H1 (cell line): ENCODE measurements at regions not wholly inside any gene's neighbourhood (a gene's known extent, or its start where the extent isn't known, plus 50 kb on each side); places are given as distances from the start of the nearest gene placed in this dataset.

Source experiments
- CTCF ChIA-PET: fragments of 300-600 bp; sonication (Branson Sonifier 250); formaldehyde crosslinking; loops from one replicate; lab custom pipeline; 2021; ENCODE audit not compliant: partially characterized antibody; lab: Charles Lee
- POLR2A ChIA-PET: fragments of 300-600 bp; sonication (Branson Sonifier 250); formaldehyde crosslinking; loops from one replicate; lab custom pipeline; 2021; ENCODE audit warnings: inconsistent platforms; ENCODE audit not compliant: partially characterized antibody; lab: Charles Lee
- DNase-seq, 2 experiments: peaks; one replicate each; pipeline versions ENCODE4 v3.0.0 to v3.0.0-alpha.2; 2010 to 2022; ENCODE audit warnings: low spot score in 2 of 2, low read depth in 1 of 2, mixed read lengths in 1 of 2
- FAIRE-seq: peaks from 2 replicates; lab custom pipeline; 2011; peaks lifted over from hg19 to GRCh38; lab: Jason Lieb, UNC
- H2AFZ ChIP-seq: 2 replicates; pipeline ENCODE4 v1.8.1; 2012; ENCODE audit warnings: low read length, inconsistent platforms
- H2AK5ac ChIP-seq: 2 replicates; pipeline ENCODE4 v1.6.1; 2013; ENCODE audit warnings: low read depth, low read length
- H2BK120ac ChIP-seq: replicated peaks from 2 replicates; pipeline ENCODE3; 2013; ENCODE audit warnings: low read depth, low read length, inconsistent platforms
- H2BK12ac ChIP-seq: 2 replicates; pipeline ENCODE4 v1.6.1; 2013; ENCODE audit warnings: low read depth, low read length
- H2BK15ac ChIP-seq: 2 replicates; pipeline ENCODE4 v1.6.1; 2013; ENCODE audit warnings: low read length
- H2BK20ac ChIP-seq: 2 replicates; pipeline ENCODE4 v1.6.1; 2013; ENCODE audit warnings: low read length
- H2BK5ac ChIP-seq: 2 replicates; pipeline ENCODE4 v1.6.1; 2013; ENCODE audit warnings: low read depth, low read length
- H3K14ac ChIP-seq: 2 replicates; pipeline ENCODE4 v1.6.1; 2013; ENCODE audit warnings: inconsistent platforms; ENCODE audit not compliant: insufficient read length
- H3K18ac ChIP-seq: 2 replicates; pipeline ENCODE4 v1.6.1; 2013; ENCODE audit warnings: low read length; ENCODE audit errors: extremely low read depth
- H3K23ac ChIP-seq: 2 replicates; pipeline ENCODE4 v1.6.1; 2013; ENCODE audit warnings: inconsistent platforms; ENCODE audit not compliant: insufficient read length
- H3K23me2 ChIP-seq: 2 replicates; pipeline ENCODE4 v1.6.1; 2013; ENCODE audit warnings: low read depth, low read length
- H3K27ac ChIP-seq: 2 replicates; pipeline ENCODE4 v1.6.1; 2011; ENCODE audit warnings: low read depth, low read length, inconsistent platforms
- H3K27me3 ChIP-seq, 4 experiments: replicated peaks in 1 of 4; 1 replicate in 1 of 4; 2 replicates in 3 of 4; pipeline versions ENCODE4 v1.6.1 to v1.8.1; 2011 to 2013; ENCODE audit warnings: low read length in 3 of 4, mild to moderate bottlenecking in 3 of 4, inconsistent platforms in 2 of 4, mixed read lengths in 2 of 4, moderate library complexity in 1 of 4; ENCODE audit not compliant: control insufficient read depth in 3 of 4, insufficient read depth in 3 of 4; ENCODE audit errors: extremely low read depth in 1 of 4
- H3K36me3 ChIP-seq, 4 experiments: 2 replicates each; pipeline versions ENCODE4 v1.6.1 to v1.8.1; 2011 to 2013; ENCODE audit warnings: mild to moderate bottlenecking in 4 of 4, low read length in 3 of 4, moderate library complexity in 2 of 4, control low read depth in 1 of 4, inconsistent platforms in 1 of 4; ENCODE audit not compliant: insufficient read depth in 4 of 4, control insufficient read depth in 2 of 4
- H3K4ac ChIP-seq: replicated peaks from 2 replicates; pipeline ENCODE3; 2013; ENCODE audit warnings: low read length, low read depth, mixed read lengths, inconsistent platforms; ENCODE audit not compliant: insufficient read length
- H3K4me1 ChIP-seq, 4 experiments: replicated peaks in 1 of 4; 1 replicate in 1 of 4; 2 replicates in 3 of 4; pipeline versions ENCODE4 v1.6.1 to v1.8.1; 2011 to 2013; ENCODE audit warnings: low read length in 3 of 4, inconsistent platforms in 2 of 4, mixed read lengths in 1 of 4; ENCODE audit not compliant: insufficient read depth in 4 of 4, control insufficient read depth in 3 of 4
- H3K4me2 ChIP-seq, 2 experiments: 2 replicates each; pipeline versions ENCODE4 v1.6.1 to v1.8.1; 2011 to 2013; ENCODE audit warnings: low read depth in 2 of 2, low read length in 2 of 2, control low read depth in 1 of 2, inconsistent platforms in 1 of 2, mild to moderate bottlenecking in 1 of 2; ENCODE audit not compliant: insufficient read depth in 1 of 2
- H3K4me3 ChIP-seq, 4 experiments: fragments of 200-600, 300-600 bp in 1 of 4; sonication (generic), shearing (Covaris generic), sonication (Bioruptor Twin) in 1 of 4; 2 replicates each; pipeline versions ENCODE4 v1.5.1 to v1.8.1; 2011 to 2016; ENCODE audit warnings: low read length in 4 of 4, low read depth in 3 of 4, control low read depth in 2 of 4, inconsistent platforms in 2 of 4, mild to moderate bottlenecking in 2 of 4, mixed read lengths in 1 of 4, moderate library complexity in 1 of 4; ENCODE audit not compliant: insufficient read depth in 2 of 4; ENCODE audit errors: extremely low read depth in 1 of 4
- H3K56ac ChIP-seq: replicated peaks from 2 replicates; pipeline ENCODE3; 2013; ENCODE audit warnings: low read depth, mild to moderate bottlenecking, mixed read lengths, low read length, inconsistent platforms; ENCODE audit not compliant: insufficient read length
- H3K79me1 ChIP-seq: 2 replicates; pipeline ENCODE4 v1.6.1; 2013; ENCODE audit warnings: low read depth, low read length, control low read depth
- H3K79me2 ChIP-seq, 2 experiments: 2 replicates each; pipeline versions ENCODE4 v1.6.1 to v1.8.1; 2012 to 2013; ENCODE audit warnings: low read length in 2 of 2, mild to moderate bottlenecking in 2 of 2, inconsistent platforms in 1 of 2; ENCODE audit not compliant: insufficient read depth in 2 of 2, control insufficient read depth in 1 of 2
- H3K9ac ChIP-seq, 4 experiments: replicated peaks in 1 of 4; 1 replicate in 1 of 4; 2 replicates in 3 of 4; pipeline versions ENCODE4 v1.6.1 to v1.8.1; 2011 to 2013; ENCODE audit warnings: low read depth in 3 of 4, low read length in 3 of 4, control low read depth in 2 of 4, mild to moderate bottlenecking in 2 of 4, moderate library complexity in 2 of 4, inconsistent platforms in 1 of 4; ENCODE audit errors: extremely low read depth in 1 of 4
- H3K9me3 ChIP-seq, 2 experiments: 2 replicates each; pipeline versions ENCODE4 v1.6.1 to v1.8.1; 2012 to 2013; ENCODE audit warnings: mild to moderate bottlenecking in 2 of 2, moderate library complexity in 2 of 2, control low read depth in 1 of 2, inconsistent platforms in 1 of 2, low read depth in 1 of 2, low read length in 1 of 2, mixed read lengths in 1 of 2; ENCODE audit not compliant: insufficient read depth in 2 of 2
- H4K20me1 ChIP-seq, 2 experiments: replicated peaks in 1 of 2; 2 replicates each; pipeline versions ENCODE3 to v1.8.1; 2011 to 2013; ENCODE audit warnings: inconsistent platforms in 2 of 2, low read length in 2 of 2, mild to moderate bottlenecking in 1 of 2; ENCODE audit not compliant: insufficient read depth in 2 of 2, control insufficient read depth in 1 of 2
- H4K5ac ChIP-seq: 2 replicates; pipeline ENCODE4 v1.6.1; 2013; ENCODE audit warnings: low read length, low read depth, mixed read lengths, inconsistent platforms; ENCODE audit not compliant: insufficient read length
- H4K8ac ChIP-seq: 2 replicates; pipeline ENCODE4 v1.8.0; 2013; ENCODE audit warnings: mild to moderate bottlenecking, moderate library complexity, low read length, inconsistent platforms; ENCODE audit not compliant: insufficient read depth; ENCODE audit errors: extremely low read depth
- H4K91ac ChIP-seq: replicated peaks from 2 replicates; pipeline ENCODE3; 2013; ENCODE audit warnings: low read length, mixed read lengths, inconsistent platforms; ENCODE audit not compliant: insufficient read length
- ATF3 ChIP-seq: IDR thresholded peaks from 2 replicates; pipeline ENCODE4 v1.6.1; 2011; ENCODE audit warnings: low read depth, mild to moderate bottlenecking, low read length; ENCODE audit not compliant: insufficient read depth
- CBX8 ChIP-seq: fragments of 300-800, 300-1000 bp; sonication (generic); IDR thresholded peaks from 2 replicates; pipeline ENCODE4 v1.7.1; 2016; ENCODE audit warnings: low read depth, low read length, borderline replicate concordance
- CTBP2 ChIP-seq: IDR thresholded peaks from 2 replicates; pipeline ENCODE4 v1.7.0; 2011; ENCODE audit warnings: borderline replicate concordance, mild to moderate bottlenecking, moderate library complexity, mixed read lengths, low read length; ENCODE audit not compliant: insufficient read depth, insufficient read length
- GABPA ChIP-seq: IDR thresholded peaks from 2 replicates; pipeline ENCODE4 v1.6.1; 2011; ENCODE audit warnings: mild to moderate bottlenecking, low read length, moderate library complexity, borderline replicate concordance; ENCODE audit not compliant: insufficient read depth
- GTF2F1 ChIP-seq: IDR thresholded peaks from 2 replicates; pipeline ENCODE4 v1.6.1; 2012; ENCODE audit warnings: low read depth, low read length, improper control_type of control experiment, borderline replicate concordance
- HDAC6 ChIP-seq: IDR thresholded peaks from one replicate; pipeline ENCODE4 v1.7.1; 2012; ENCODE audit warnings: low read depth, mild to moderate bottlenecking, inconsistent platforms, low read length, moderate library complexity
- JUN ChIP-seq: IDR thresholded peaks from 2 replicates; pipeline ENCODE4 v1.6.1; 2011; ENCODE audit warnings: low read depth, mild to moderate bottlenecking, improper control_type of control experiment, low read length
- MAFK ChIP-seq: IDR thresholded peaks from 2 replicates; pipeline ENCODE4 v1.6.1; 2012; ENCODE audit warnings: low read depth, mild to moderate bottlenecking, improper control_type of control experiment, low read length
- POLR2A ChIP-seq, 2 experiments: IDR thresholded peaks; 1 replicate in 1 of 2; 2 replicates in 1 of 2; pipeline ENCODE4 v1.6.1; 2011; ENCODE audit warnings: low read depth in 2 of 2, low read length in 2 of 2, mild to moderate bottlenecking in 2 of 2; ENCODE audit errors: control extremely low read depth in 1 of 2
- RXRA ChIP-seq: IDR thresholded peaks from 2 replicates; pipeline ENCODE4 v1.6.1; 2011; ENCODE audit warnings: low read depth, mild to moderate bottlenecking, low read length, moderate library complexity; ENCODE audit not compliant: insufficient read depth
- SIRT6 ChIP-seq: IDR thresholded peaks from one replicate; pipeline ENCODE4 v1.7.1; 2012; ENCODE audit warnings: low read length, inconsistent platforms
- SP1 ChIP-seq: IDR thresholded peaks from 2 replicates; pipeline ENCODE4 v1.6.1; 2011; ENCODE audit warnings: low read depth, low read length
- SP2 ChIP-seq: IDR thresholded peaks from 2 replicates; pipeline ENCODE4 v1.6.1; 2012; ENCODE audit warnings: mild to moderate bottlenecking, low read length, inconsistent platforms
- TAF7 ChIP-seq: optimal IDR thresholded peaks from 2 replicates; pipeline ENCODE3; 2011; ENCODE audit warnings: low read depth, mild to moderate bottlenecking, inconsistent platforms, low read length, moderate library complexity, borderline replicate concordance
- TBP ChIP-seq: IDR thresholded peaks from 2 replicates; pipeline ENCODE4 v1.6.1; 2011; ENCODE audit warnings: low read depth, low read length, improper control_type of control experiment
- YY1 ChIP-seq: IDR thresholded peaks from 2 replicates; pipeline ENCODE4 v1.6.1; 2011; ENCODE audit warnings: low read depth, mild to moderate bottlenecking, low read length
- WGBS, 2 experiments: shearing (Covaris generic) in 1 of 2; methylation state at CpG; one replicate each; pipeline versions ENCODE4 v1.1.6 to v1.1.7; 2013 to 2015; ENCODE audit warnings: low lambda C conversion rate in 2 of 2, mixed read lengths in 2 of 2, inconsistent platforms in 1 of 2, low coverage in 1 of 2, missing lambda C conversion rate in 1 of 2; ENCODE audit not compliant: insufficient replicate concordance in 2 of 2, insufficient coverage in 1 of 2, insufficient read length in 1 of 2; ENCODE audit errors: extremely low coverage in 1 of 2, missing lambda C conversion rate in 1 of 2; 5-methylcytosine and 5-hydroxymethylcytosine counted together

GRCh38 chr13:62482351-62482750 is 1066.7 kb upstream of the PCDH20 start:
- H4K8ac ChIP-seq: no peak overlapping the region
- CTCF ChIA-PET: no interaction called here
- TF ChIP-seq RXRA (no peak), TBP (no peak), SP2 (no peak), SP1 (no peak), GABPA (no peak), SIRT6 (no peak), POLR2A (IDR thresholded peaks at IDR 0.05; ENCODE audit: control extremely low read depth in 1 of 2, low read depth in 2 of 2, low read length in 2 of 2) (no peak), HDAC6 (no peak), TAF7 (no peak), JUN (no peak), ATF3 (no peak), MAFK (no peak), CTBP2 (no peak), CBX8 (no peak), YY1 (no peak), GTF2F1 (no peak)

More at GRCh38 chr13:62482351-62482750, 1066.7 kb upstream of the PCDH20 start:
- Histone ChIP-seq H3K4me3 (no peak overlapping the region), H3K27me3 (no peaks in the 10 kb centered on the region), H3K23ac (no peak overlapping the region), H2BK12ac (no peak overlapping the region), H4K91ac (no peak overlapping the region), H2BK20ac (no peak overlapping the region), H2BK5ac (no peak overlapping the region), H2AFZ (no peak overlapping the region), H3K4me2 (no peak overlapping the region), H3K79me1 (no peaks in the 10 kb centered on the region), H2AK5ac (no peak overlapping the region), H4K5ac (no peak overlapping the region), H4K20me1 (no peaks in the 10 kb centered on the region), H3K9me3 (no peaks in the 10 kb centered on the region), H3K4me1 (peaks cover 0 to 5% (median 0%) of the 10 kb centered on the region in 4 experiments; a peak in 1 of 7 replicates), H3K27ac (no peak overlapping the region), H3K23me2 (no peaks in the 10 kb centered on the region), H3K36me3 (no peaks in the 10 kb centered on the region), H2BK120ac (no peak overlapping the region), H3K56ac (no peak overlapping the region), H3K4ac (no peak overlapping the region), H2BK15ac (no peak overlapping the region), H3K79me2 (no peaks in the 10 kb centered on the region), H3K9ac (no peak overlapping the region), H3K18ac (no peak overlapping the region), H3K14ac (no peak overlapping the region)
- POLR2A ChIA-PET: no interaction called here
- DNase-seq (no peak), FAIRE-seq (no peak)
- 100% methylated on average over 3 of the region's 3 CpGs; no CpG with 5 or more reads in 1 of the 2 experiments for WGBS, 2 experiments
